NB4 (cell line): ENCODE measurements at regions not wholly inside any gene's neighbourhood (a gene's known extent, or its start where the extent isn't known, plus 50 kb on each side); places are given as distances from the start of the nearest gene placed in this dataset.

Source experiments
- POLR2A ChIP-seq: IDR thresholded peaks from 2 replicates; pipeline ENCODE4 v1.6.1; 2011; ENCODE audit warnings: mild to moderate bottlenecking; ENCODE audit not compliant: insufficient read length; ENCODE audit errors: extremely low read depth
- TF ChIP-seq, protein P1 (sequence below): IDR thresholded peaks from one replicate; pipeline ENCODE4 v1.5.1; 2012; ENCODE audit warnings: low read depth, low read length

- TF ChIP-seq POLR2A = no peak
- TF ChIP-seq, protein P1, sequence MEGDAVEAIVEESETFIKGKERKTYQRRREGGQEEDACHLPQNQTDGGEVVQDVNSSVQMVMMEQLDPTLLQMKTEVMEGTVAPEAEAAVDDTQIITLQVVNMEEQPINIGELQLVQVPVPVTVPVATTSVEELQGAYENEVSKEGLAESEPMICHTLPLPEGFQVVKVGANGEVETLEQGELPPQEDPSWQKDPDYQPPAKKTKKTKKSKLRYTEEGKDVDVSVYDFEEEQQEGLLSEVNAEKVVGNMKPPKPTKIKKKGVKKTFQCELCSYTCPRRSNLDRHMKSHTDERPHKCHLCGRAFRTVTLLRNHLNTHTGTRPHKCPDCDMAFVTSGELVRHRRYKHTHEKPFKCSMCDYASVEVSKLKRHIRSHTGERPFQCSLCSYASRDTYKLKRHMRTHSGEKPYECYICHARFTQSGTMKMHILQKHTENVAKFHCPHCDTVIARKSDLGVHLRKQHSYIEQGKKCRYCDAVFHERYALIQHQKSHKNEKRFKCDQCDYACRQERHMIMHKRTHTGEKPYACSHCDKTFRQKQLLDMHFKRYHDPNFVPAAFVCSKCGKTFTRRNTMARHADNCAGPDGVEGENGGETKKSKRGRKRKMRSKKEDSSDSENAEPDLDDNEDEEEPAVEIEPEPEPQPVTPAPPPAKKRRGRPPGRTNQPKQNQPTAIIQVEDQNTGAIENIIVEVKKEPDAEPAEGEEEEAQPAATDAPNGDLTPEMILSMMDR = no peak
Measured at GRCh38 chr13:90632184-90632583, 715.3 kb upstream of the MIR17HG start.
